GM12891 (cell line): ENCODE measurements at regions not wholly inside any gene's neighbourhood (a gene's known extent, or its start where the extent isn't known, plus 50 kb on each side); places are given as distances from the start of the nearest gene placed in this dataset.

ENCODE experiments used
- PAX5 ChIP-seq: IDR thresholded peaks from 2 replicates; pipeline ENCODE4 v1.6.1; 2011; ENCODE audit warnings: low read length, moderate library complexity, mild to moderate bottlenecking; ENCODE audit not compliant: insufficient read depth, severe bottlenecking
- POLR2A ChIP-seq: IDR thresholded peaks from 2 replicates; pipeline ENCODE4 v1.6.1; 2011; ENCODE audit warnings: low read depth, low read length, control low read depth
- POLR2AphosphoS5 ChIP-seq: IDR thresholded peaks from 2 replicates; pipeline ENCODE4 v1.6.1; 2011; ENCODE audit warnings: low read depth, low read length, control low read depth
- POU2F2 ChIP-seq: IDR thresholded peaks from 2 replicates; pipeline ENCODE4 v1.6.1; 2011; ENCODE audit warnings: low read depth, mild to moderate bottlenecking, control low read depth, low read length, moderate library complexity
- SPI1 ChIP-seq: IDR thresholded peaks from 2 replicates; pipeline ENCODE4 v1.6.1; 2011; ENCODE audit warnings: low read depth, low read length, control low read depth
- TAF1 ChIP-seq: IDR thresholded peaks from 2 replicates; pipeline ENCODE4 v1.6.1; 2011; ENCODE audit warnings: low read depth, low read length, control low read depth

DNA sequence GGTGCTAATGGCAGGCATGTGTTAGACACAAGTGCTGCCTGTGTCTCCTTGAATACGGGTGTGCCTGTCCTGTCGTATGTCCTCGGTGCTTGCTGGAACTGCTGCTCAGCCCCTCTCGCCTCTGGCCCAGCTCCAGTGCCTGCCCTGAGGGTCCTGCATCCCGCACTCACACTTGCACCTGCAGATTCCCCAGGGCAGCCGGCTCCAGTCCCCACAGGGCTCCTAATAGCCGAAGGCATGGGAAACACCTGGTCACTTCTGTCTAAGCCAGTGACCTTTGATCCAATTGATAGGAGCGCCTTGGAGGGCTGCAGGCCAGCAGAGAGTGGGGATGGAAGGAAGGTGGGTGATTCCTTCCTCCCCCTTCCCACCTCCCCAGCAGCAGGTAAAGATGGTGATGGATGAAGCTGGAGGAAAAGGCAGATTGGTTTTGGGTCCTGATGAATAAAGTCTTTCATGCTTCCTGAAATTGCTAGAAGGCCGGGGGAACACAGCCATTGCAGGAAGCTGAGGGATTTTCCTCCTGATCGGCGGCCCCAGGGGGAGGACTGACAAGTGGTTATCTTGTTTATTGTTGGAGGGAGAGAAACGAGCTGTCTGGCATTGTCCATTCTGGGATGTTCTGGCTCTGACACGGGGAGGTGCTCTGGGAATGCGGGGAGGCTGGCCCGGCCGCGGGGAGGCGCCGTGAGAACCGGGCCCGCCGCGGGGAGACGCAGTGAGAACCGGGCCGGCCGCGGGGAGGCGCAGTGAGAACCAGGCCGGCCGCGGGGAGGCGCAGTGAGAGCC is 110.9 kb upstream of the B3GAT1 start:
- TF ChIP-seq POLR2A (no peak), TAF1 (no peak), POLR2AphosphoS5 (no peak), SPI1 (no peak), PAX5 (no peak), POU2F2 (no peak)
